HK-2 (cell line): ENCODE measurements at regions not wholly inside any gene's neighbourhood (a gene's known extent, or its start where the extent isn't known, plus 50 kb on each side); places are given as distances from the start of the nearest gene placed in this dataset.

Experiments used
- DNase-seq: peaks from one replicate; pipeline ENCODE4 v3.0.0-alpha.2; 2018; ENCODE audit not compliant: unreplicated experiment

DNA sequence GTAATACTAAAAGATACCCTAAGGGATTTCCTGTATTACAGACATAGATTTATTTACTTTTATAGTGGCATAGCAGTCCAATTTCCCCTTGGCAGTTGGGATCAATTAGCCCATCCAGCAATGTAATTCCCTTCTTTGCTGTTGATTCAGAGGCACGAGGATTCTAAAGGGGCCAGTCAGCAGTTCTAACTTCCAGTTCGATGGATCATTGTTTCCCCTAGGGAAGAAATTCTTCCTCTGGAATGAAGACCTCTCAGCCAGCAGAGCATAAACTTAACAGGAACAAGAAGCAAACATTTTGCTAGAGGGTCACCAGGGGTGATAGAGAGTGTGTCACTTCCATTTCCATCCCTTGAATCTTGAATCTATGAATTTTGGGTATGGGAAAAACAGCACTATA is 395.7 kb upstream of the NOVA1 start:
- no peak for DNase-seq

- DNase-seq, result no peak
Measured at GRCh38 chr14:26995301-26995700, 397.5 kb upstream of the NOVA1 start.

DNA sequence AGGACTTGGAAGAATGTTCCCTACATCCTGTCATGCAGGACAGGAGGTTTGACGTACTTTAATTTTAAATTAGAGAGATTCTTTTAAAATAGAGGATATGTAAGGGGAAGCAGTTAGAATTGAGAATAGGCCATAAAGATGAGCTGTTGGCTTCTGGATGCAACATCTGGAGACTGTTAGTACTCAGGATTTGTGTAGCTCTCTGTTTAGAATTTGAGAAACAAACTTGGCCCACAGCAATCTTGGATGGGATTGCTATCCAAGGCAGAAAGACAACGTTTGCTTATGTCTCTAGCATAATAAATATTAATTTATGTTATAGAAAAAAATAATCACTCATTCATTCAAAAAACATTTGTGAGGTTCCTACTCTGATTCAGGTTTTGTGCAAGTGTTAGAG is 398.4 kb upstream of the NOVA1 start:
- no peak for DNase-seq

GRCh38 chr14:27002179-27002578 is 404.3 kb upstream of the NOVA1 start:
- DNase-seq, result no peak

DNA sequence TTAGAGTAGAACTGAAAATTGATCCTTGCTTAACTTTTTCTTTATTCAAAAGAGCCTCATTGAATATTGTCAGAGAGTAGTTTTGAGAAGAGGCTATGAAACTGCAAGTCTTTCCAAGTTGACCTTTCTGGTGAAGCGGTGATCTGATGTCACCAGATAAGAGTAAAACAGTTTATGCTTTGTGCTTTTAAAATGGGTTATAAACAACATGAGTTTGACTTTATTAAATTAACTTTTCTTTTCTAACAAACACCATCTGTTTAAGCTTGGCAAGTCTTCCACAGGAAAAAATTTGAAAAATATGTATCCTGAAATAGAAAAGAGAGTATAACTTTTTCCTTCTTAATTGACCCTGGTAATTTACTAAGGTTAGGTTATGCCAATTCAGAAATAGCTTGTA is 408.7 kb upstream of the NOVA1 start:
- no peak for DNase-seq

DNA sequence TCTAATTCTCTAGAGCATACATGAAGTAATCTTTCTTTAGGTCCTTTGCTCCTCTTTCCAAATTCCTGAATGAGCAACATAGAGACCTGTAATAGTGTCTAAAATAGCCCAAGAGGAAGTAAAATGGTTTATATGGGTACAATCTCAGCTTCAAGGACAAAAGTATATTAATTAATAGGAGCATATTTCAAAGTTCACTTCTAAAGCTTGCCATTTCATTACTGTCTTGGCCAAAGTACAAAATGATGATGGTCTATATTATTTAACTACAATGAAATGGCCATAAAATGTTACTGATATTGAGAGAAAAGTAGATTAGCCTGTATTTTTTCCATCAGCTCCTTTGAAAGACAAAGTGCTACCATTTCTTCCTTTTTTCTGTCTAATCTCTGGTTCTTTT is 410.4 kb upstream of the NOVA1 start:
- no peak for DNase-seq

DNA sequence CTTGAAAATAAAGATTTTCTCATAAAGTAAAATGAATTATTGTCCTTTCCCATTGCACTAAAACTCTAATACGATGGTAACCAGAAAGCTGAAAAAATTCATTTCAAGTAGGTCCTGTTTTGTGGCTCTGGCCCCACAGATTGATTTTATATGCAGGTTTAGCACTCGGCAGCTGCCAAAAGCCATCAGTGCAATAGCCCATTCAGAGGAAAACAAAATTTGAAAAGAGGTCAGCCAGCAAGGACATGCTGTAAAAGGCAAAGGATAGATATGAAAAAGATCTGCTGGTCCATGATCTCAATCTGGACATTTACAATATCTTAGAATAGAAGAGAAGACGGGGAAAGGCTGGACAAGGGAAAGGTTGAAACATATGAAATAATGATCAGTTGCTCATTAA is 414.8 kb upstream of the NOVA1 start:
- DNase-seq, result no peak

GRCh38 chr14:27013678-27014077 is 415.8 kb upstream of the NOVA1 start:
- DNase-seq, result no peak

- no peak for DNase-seq
Measured at GRCh38 chr14:27015065-27015464, 417.2 kb upstream of the NOVA1 start.

- DNase-seq, result no peak
Measured at GRCh38 chr14:27025648-27026047, 427.8 kb upstream of the NOVA1 start.

- no peak for DNase-seq
Measured at GRCh38 chr14:27026097-27026496, 428.3 kb upstream of the NOVA1 start.

- DNase-seq, result no peak
Measured at GRCh38 chr14:27040552-27040951, 442.7 kb upstream of the NOVA1 start.

GRCh38 chr14:27049701-27050100 is 451.9 kb upstream of the NOVA1 start:
- no peak for DNase-seq

- no peak for DNase-seq
Measured at GRCh38 chr14:27050208-27050607, 452.4 kb upstream of the NOVA1 start.

GRCh38 chr14:27056586-27056985 is 458.8 kb upstream of the NOVA1 start:
- DNase-seq, result no peak

DNA sequence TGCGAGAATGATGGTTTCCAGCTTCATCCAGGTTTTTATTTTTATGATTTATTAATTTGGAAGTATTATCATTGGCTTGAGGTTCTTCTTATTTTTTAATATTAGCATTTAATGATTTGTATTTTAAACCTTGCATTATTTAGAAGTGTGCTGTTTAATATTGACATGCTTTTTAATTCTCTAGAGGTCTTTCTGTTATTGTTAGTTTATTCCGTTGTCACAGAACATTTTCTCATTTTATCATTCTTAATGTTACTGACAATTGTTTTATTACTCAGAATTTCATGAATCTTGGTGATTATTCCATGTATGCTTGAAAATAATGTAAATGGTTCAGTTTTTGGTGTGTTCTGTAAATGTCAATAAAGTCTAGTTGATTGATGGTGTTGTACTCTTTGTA is 463.5 kb upstream of the NOVA1 start:
- no peak for DNase-seq

DNA sequence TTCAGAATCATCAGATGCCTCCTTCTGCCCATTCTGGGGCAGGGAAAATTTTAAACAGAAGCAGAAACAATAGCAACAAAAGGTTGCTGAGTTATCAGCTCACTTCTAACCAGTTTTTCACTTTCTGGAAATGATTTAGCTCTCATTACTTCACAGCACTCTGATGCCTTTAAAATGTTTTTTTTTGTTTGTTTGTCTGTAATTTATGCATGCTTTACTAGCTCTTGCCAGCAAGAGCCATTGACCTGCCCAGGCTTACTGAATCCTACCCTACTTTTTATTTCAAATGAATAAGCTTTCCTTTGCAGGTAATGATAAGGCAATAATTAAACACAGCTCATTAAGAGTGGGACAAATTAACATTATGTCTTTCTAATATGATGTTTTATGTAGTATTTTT is 466.1 kb upstream of the NOVA1 start:
- no peak for DNase-seq

GRCh38 chr14:27065886-27066285 is 468.1 kb upstream of the NOVA1 start:
- no peak for DNase-seq

DNA sequence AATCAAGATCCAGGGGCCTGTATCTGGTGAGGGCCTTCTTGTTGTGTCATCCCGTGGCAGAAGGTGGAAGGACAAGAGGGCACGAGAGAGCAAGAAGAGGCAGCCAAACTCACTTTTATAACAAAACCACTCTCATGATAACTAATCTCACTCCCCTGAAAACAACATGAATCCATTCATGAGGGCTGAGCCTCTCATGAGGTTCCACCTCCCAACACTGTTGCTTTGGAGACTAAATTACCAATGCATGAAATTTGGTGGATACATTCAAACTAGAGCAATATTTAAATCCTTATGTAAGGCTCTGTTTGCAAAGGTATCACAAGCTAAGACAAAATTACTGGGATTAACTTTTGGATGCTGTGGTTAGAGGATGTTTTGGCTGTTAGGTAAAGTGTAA is 470.1 kb upstream of the NOVA1 start:
- no peak for DNase-seq

DNA sequence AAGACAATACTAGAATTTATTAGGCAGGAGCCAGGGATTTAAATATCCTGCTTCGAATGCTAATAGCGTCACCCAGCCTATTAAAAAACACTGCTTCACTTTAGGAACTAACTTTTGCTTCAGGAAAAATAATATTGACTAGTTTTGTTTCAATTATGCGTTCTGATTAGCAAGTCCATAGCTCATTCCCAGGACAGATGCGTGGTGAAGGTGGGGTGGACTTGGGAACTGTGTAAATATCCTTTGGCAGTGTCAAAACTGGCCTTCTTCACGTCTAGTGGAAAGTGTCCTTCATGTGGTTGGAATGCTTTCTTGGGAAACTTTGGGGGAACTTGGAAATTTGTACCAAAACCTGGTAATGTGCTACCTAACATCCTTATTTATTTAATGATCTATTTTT is 474.8 kb upstream of the NOVA1 start:
- DNase-seq, result no peak

DNA sequence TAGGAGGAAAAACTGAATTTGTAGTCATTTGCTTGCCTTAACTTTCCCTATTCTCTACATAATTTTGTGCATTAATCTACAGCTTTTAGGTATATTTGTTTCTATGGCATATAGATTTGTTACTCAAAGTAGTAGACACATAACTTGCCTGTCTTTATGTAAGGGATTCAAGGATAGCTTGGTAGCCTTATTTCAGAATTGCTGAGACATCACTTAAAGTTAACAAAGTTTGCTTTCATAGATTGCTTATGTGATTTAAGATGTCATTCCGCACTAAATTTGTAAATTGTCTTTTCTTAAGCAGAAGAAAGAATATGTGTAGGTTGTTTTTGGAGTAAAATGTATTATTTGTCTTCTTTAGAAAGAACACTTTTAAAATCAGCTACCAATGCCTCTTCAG is 477.7 kb upstream of the NOVA1 start:
- DNase-seq, result no peak

DNA sequence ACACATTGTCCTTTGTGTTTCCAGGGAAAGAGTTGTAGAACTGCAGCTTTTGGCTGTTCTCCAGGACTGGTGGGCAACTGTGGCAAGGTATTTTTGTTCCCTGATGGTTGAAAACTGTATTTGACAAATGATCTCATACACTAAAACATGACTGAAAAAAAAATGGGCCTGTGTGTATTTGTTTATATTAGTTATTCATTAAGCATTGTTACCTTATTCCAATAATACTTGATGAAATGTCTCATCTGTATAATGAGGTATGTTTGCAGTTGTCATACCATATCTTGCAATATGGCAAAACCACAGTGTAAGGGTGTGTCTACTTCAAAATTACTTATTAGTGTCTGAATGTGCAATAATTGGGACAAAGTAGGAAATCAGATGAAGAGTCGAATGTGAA is 479.4 kb upstream of the NOVA1 start:
- no peak for DNase-seq

DNA sequence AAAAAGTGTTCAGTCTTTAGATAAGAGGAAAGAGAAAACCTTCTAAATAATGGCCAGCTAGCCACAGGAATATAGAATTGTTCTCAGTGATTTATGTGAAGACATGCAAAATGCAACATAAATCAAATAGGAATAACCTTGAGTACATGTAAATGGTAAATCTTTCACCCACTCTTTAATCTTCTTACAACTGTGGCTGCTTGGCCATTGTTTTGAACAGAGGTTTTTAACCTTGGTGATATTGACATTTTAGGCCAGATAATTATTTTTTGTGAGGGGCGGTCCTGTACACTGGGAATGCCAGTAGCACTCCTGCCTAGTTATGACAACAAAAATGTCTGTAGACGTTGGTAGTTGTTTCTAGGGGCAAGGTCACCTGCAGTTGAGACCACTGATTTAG is 479.9 kb upstream of the NOVA1 start:
- no peak for DNase-seq

- DNase-seq, result no peak
Measured at GRCh38 chr14:27078191-27078590, 480.4 kb upstream of the NOVA1 start.

DNA sequence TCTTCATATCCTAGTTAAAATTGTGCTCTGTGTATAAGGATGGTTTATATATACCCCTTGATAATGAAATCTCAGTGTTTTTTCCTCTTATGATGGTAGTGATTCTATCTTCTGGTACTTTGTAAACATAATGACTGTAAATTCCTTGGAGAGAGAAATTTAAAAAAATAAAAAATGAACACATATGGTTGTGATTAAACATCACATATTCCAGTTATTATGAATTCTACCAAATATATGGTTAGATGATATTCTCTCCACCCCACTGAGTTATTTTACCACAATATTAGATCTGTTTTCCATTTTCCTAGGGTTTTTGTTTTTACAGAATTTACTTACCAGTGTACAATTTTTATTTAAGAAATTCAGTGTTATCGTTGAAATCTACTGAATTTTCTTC is 481.9 kb upstream of the NOVA1 start:
- no peak for DNase-seq
